WI38 (cell line): ENCODE measurements at regions not wholly inside any gene's neighbourhood (a gene's known extent, or its start where the extent isn't known, plus 50 kb on each side); places are given as distances from the start of the nearest gene placed in this dataset.

Source experiments
- H3K4me3 ChIP-seq: 2 replicates; pipeline ENCODE4 v1.5.1; 2011; ENCODE audit warnings: low read depth, mild to moderate bottlenecking, control low read depth, low read length
- TF ChIP-seq, protein P1 (sequence below): IDR thresholded peaks from 2 replicates; pipeline ENCODE4 v1.5.1; 2012; ENCODE audit warnings: low read depth, mild to moderate bottlenecking, control low read depth, low read length

DNA sequence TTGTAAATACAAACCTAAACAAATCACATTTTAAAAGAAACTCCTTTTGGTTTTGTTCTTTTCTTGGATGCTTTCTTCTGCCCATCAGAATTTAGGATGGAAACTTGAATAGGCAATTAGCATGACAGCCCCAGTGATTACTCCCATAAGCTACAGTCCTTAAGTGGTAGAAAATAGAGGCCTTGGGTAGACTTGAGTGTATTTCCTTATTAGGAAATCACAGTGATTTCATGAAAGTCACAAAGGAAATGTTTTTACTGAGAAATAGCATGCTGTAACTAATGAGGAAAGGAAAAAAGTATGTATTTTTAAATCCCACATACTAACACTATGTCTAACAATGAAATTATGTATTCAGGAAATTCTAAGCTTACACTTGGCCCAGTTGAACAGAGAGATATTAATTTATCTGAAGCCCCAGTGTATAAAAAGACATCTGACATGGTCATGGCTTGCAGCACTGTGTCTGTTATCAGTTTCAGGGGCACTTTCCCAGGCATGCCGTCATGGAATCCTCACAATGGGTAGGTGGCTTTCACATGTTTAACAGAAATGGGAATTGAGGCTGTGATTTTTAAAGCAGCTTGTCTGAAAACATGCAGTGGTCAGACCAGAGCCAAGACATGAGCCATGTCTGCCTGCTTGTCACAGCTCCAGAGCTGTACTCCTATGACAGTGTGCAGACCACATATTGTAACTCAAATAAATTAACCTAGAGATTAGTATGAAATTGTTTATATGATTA, 79.7 kb upstream of the TRIB2 start:
- TF ChIP-seq, protein P1, sequence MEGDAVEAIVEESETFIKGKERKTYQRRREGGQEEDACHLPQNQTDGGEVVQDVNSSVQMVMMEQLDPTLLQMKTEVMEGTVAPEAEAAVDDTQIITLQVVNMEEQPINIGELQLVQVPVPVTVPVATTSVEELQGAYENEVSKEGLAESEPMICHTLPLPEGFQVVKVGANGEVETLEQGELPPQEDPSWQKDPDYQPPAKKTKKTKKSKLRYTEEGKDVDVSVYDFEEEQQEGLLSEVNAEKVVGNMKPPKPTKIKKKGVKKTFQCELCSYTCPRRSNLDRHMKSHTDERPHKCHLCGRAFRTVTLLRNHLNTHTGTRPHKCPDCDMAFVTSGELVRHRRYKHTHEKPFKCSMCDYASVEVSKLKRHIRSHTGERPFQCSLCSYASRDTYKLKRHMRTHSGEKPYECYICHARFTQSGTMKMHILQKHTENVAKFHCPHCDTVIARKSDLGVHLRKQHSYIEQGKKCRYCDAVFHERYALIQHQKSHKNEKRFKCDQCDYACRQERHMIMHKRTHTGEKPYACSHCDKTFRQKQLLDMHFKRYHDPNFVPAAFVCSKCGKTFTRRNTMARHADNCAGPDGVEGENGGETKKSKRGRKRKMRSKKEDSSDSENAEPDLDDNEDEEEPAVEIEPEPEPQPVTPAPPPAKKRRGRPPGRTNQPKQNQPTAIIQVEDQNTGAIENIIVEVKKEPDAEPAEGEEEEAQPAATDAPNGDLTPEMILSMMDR, result no peak

DNA sequence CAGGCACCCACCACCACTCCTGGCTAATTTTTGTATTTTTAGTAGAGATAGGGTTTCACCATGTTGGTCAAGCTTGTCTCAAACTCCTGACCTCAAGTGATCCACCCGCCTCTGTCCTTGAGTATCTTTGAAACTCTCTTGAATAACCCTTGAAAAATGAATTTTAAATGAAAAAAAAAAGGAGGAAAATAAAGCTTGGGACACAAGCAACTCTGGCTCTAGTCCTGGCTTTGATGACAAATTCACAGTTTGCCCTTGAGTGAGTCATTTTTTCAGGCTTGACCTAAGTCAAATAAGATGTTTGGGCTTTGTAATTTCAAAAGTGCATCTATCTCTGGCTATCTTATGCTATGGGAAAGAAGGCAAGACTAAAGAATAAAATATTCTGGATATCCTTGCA, 79.0 kb upstream of the TRIB2 start:
- TF ChIP-seq, protein P1, result no peak
- H3K4me3 ChIP-seq, result no peak overlapping the region

More for the DNA sequence above, 79.7 kb upstream of the TRIB2 start:
- H3K4me3 ChIP-seq, result no peak overlapping the region

- TF ChIP-seq, protein P1, result no peak
- H3K4me3 ChIP-seq, result no peak overlapping the region
Measured at GRCh38 chr2:12641441-12641840, 75.3 kb upstream of the TRIB2 start.

- TF ChIP-seq, protein P1, result no peak
- H3K4me3 ChIP-seq, result no peak overlapping the region
Measured at GRCh38 chr2:12642332-12642731, 74.4 kb upstream of the TRIB2 start.

- H3K4me3 ChIP-seq, result no peak overlapping the region
- TF ChIP-seq, protein P1, result no peak
Measured at GRCh38 chr2:12642859-12643258, 73.9 kb upstream of the TRIB2 start.

DNA sequence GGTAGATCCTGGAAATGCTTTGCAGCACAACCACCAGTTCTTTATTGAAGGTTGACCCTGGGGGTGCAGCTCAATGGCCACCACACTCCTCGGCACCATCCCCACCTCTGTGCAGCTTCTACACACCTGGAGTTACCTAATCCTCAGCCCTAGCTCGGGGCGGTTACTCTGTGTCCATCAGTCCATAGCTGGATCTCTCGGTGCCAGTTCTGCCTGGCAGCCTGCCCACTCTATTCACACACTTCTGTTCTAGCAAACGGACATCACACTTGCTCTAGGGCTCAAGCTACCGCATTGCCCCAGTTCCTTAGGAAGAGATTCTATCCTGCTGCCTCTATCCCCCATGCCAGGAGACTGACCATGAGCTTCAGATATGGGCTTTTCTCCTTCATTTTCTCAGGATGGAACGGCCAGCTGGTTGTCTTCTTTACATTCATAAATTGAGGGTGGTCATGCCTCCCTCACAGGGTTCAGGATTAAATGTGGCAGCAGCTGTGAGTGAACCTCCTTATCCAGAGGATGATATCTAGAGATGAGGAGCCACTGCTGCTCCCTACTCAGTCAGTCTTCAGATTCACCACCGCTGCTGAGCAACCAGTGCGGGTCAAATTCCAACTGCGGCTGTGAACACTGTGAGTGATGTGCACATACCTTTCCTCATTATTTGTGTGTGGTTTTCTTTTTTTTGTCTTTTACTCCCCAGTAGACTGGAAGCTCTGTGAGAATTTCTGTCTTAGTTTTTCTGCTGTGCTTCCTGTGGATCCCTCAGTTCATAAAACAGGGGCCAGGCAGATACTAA, 66.9 kb upstream of the TRIB2 start:
- no peak overlapping the region for H3K4me3 ChIP-seq
- TF ChIP-seq, protein P1, result no peak

DNA sequence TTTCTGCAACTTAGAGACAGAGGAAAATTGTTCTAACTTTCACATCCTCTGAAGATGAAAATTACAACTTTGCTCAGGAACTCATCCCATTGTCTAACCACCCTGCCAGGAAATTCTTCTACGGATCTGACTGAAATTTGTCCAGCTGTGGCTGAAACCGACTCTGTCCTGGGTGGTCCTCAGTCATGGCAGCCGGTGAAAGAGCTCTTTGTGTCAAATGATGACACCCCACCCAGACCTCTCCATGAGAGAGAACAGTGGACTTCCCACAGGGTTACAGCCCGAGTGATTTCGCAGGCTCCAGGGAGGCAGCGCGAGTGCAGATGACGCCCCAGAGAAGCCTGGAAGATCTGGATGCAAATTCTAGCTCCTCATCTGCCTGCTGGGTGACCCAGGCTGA, 65.1 kb upstream of the TRIB2 start:
- no peak overlapping the region for H3K4me3 ChIP-seq
- TF ChIP-seq, protein P1, result no peak
